Gastroesophageal sphincter (tissue), 4 donors: ENCODE measurements at regions not wholly inside any gene's neighbourhood (a gene's known extent, or its start where the extent isn't known, plus 50 kb on each side); places are given as distances from the start of the nearest gene placed in this dataset.

Experiments used
- ATAC-seq: fragments of 150-250 bp; one replicate; pipeline ENCODE4 v1.9.1; 2016; ENCODE audit warnings: mild to moderate bottlenecking, moderate library complexity
- H3K27ac ChIP-seq, 4 donors: fragments of 200-600 bp; sonication (generic) in 3 of 4; 1 replicate in 3 of 4; 2 replicates in 1 of 4; pipeline ENCODE4 v1.5.1; 2016 to 2019
- H3K27me3 ChIP-seq: fragments of 200-600 bp; sonication (generic); one replicate; pipeline ENCODE4 v1.5.1; 2019
- H3K36me3 ChIP-seq, 2 donors: fragments of 200-600 bp; sonication (generic); one replicate each; pipeline ENCODE4 v1.5.1; 2019; ENCODE audit warnings: control low read depth in 1 of 2
- H3K4me1 ChIP-seq, 3 donors: fragments of 200-600 bp; sonication (generic); 1 replicate in 2 of 3; 2 replicates in 1 of 3; pipeline ENCODE4 v1.5.1; 2016 to 2019; ENCODE audit warnings: control low read depth in 2 of 3
- H3K4me3 ChIP-seq, 2 donors: fragments of 200-600 bp; sonication (generic); one replicate each; pipeline ENCODE4 v1.5.1; 2019; ENCODE audit warnings: mild to moderate bottlenecking in 1 of 2, moderate library complexity in 1 of 2
- H3K9me3 ChIP-seq, 3 donors: fragments of 200-600 bp; sonication (generic); one replicate each; pipeline ENCODE4 v1.5.1; 2017 to 2019; ENCODE audit warnings: control low read depth in 2 of 3
- EP300 ChIP-seq: sonication (generic); formaldehyde crosslinking; IDR thresholded peaks from one replicate; pipeline ENCODE4 v1.6.1; 2017; ENCODE audit warnings: antibody characterized with exemption, mild to moderate bottlenecking
- POLR2A ChIP-seq, 2 donors: fragments of 450-650 bp; IDR thresholded peaks; one replicate each; pipeline ENCODE4 v1.6.1; 2017; ENCODE audit warnings: antibody characterized with exemption in 2 of 2, mild to moderate bottlenecking in 2 of 2, moderate library complexity in 1 of 2
- POLR2AphosphoS5 ChIP-seq: sonication (generic); formaldehyde crosslinking; IDR thresholded peaks from one replicate; pipeline ENCODE4 v1.6.1; 2017; ENCODE audit warnings: antibody characterized with exemption
- WGBS, 2 donors: methylation state at CpG; one replicate each; pipeline ENCODE4 v1.1.5; 2018; ENCODE audit warnings: low coverage in 1 of 2; 5-methylcytosine and 5-hydroxymethylcytosine counted together
- TF ChIP-seq, protein P1 (sequence below), 4 experiments: fragments of 200-600 bp in 2 of 4; fragments of 450-650 bp in 2 of 4; sonication (generic) in 1 of 4; IDR thresholded peaks; one replicate each; pipeline ENCODE4 v1.5.1; 2017 to 2019; ENCODE audit warnings: antibody characterized with exemption in 4 of 4, mild to moderate bottlenecking in 2 of 4, moderate library complexity in 2 of 4

GRCh38 chr11:70833011-70833410, 419.4 kb downstream of the SHANK2 start:
- peaks cover 0 to 3% (median 0%) of the 10 kb centered on the region in 3 donors for H3K4me1 ChIP-seq
- no CpG with 5 or more reads among the region's 11 CpGs for WGBS, 2 donors
- no peak overlapping the region for H3K27ac ChIP-seq
- no peak overlapping the region for H3K4me3 ChIP-seq
- H3K27me3 ChIP-seq, result no peaks in the 10 kb centered on the region
- H3K36me3 ChIP-seq, result no peaks in the 10 kb centered on the region
- TF ChIP-seq, protein P1, sequence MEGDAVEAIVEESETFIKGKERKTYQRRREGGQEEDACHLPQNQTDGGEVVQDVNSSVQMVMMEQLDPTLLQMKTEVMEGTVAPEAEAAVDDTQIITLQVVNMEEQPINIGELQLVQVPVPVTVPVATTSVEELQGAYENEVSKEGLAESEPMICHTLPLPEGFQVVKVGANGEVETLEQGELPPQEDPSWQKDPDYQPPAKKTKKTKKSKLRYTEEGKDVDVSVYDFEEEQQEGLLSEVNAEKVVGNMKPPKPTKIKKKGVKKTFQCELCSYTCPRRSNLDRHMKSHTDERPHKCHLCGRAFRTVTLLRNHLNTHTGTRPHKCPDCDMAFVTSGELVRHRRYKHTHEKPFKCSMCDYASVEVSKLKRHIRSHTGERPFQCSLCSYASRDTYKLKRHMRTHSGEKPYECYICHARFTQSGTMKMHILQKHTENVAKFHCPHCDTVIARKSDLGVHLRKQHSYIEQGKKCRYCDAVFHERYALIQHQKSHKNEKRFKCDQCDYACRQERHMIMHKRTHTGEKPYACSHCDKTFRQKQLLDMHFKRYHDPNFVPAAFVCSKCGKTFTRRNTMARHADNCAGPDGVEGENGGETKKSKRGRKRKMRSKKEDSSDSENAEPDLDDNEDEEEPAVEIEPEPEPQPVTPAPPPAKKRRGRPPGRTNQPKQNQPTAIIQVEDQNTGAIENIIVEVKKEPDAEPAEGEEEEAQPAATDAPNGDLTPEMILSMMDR (IDR thresholded peaks at IDR 0.05), result no peak
- TF ChIP-seq EP300 (no peak), POLR2AphosphoS5 (no peak), POLR2A (IDR thresholded peaks at IDR 0.05) (no peak)
- H3K9me3 ChIP-seq, result peaks cover 0 to 11% (median 0%) of the 10 kb centered on the region in 3 donors
- ATAC-seq, result no peak

- no peak for TF ChIP-seq EP300
- TF ChIP-seq POLR2AphosphoS5, result no peak
- no peak for TF ChIP-seq POLR2A (IDR thresholded peaks at IDR 0.05)
- TF ChIP-seq, protein P1 (IDR thresholded peaks at IDR 0.05), result no peak
- peaks cover 0 to 16% (median 0%) of the 10 kb centered on the region in 3 donors for H3K9me3 ChIP-seq
- ATAC-seq, result no peak
- no peak overlapping the region for H3K27ac ChIP-seq
- no peaks in the 10 kb centered on the region for H3K27me3 ChIP-seq
- 50% methylated on average over 1 of the region's 5 CpGs; no CpG with 5 or more reads in 1 of the 2 donors for WGBS, 2 donors
- H3K4me1 ChIP-seq, result peaks cover 0 to under 1% (median 0%) of the 10 kb centered on the region in 3 donors
- H3K4me3 ChIP-seq, result no peak overlapping the region
- H3K36me3 ChIP-seq, result no peaks in the 10 kb centered on the region
These were observed 418.8 kb downstream of the SHANK2 start for GRCh38 chr11:70833554-70833953.

GRCh38 chr11:70834277-70834940, 418.0 kb downstream of the SHANK2 start:
- WGBS, 2 donors, result 59 to 69% methylated on average over 13 to 14 of the region's 14 CpGs
- TF ChIP-seq POLR2AphosphoS5 (no peak), EP300 (no peak), POLR2A (IDR thresholded peaks at IDR 0.05) (no peak)
- TF ChIP-seq, protein P1 (IDR thresholded peaks at IDR 0.05), result no peak
- Histone ChIP-seq H3K27ac (no peak overlapping the region), H3K36me3 (no peaks in the 10 kb centered on the region), H3K27me3 (no peaks in the 10 kb centered on the region), H3K4me1 (no peaks in the 10 kb centered on the region), H3K4me3 (no peak overlapping the region), H3K9me3 (peaks cover 0 to 19% (median 0%) of the 10 kb centered on the region in 3 donors)
- no peak for ATAC-seq

GRCh38 chr11:70834984-70835560, 417.3 kb downstream of the SHANK2 start:
- Histone ChIP-seq H3K36me3 (no peaks in the 10 kb centered on the region), H3K27me3 (no peaks in the 10 kb centered on the region), H3K4me3 (no peak overlapping the region), H3K9me3 (peaks cover 0 to 19% (median 0%) of the 10 kb centered on the region in 3 donors), H3K27ac (no peak overlapping the region), H3K4me1 (no peaks in the 10 kb centered on the region)
- TF ChIP-seq EP300, result no peak
- TF ChIP-seq POLR2AphosphoS5, result no peak
- TF ChIP-seq POLR2A (IDR thresholded peaks at IDR 0.05), result no peak
- TF ChIP-seq, protein P1 (IDR thresholded peaks at IDR 0.05), result no peak
- ATAC-seq, result no peak
- WGBS, 2 donors, result 100% methylated on average over 2 of the region's 14 CpGs; no CpG with 5 or more reads in 1 of the 2 donors

DNA sequence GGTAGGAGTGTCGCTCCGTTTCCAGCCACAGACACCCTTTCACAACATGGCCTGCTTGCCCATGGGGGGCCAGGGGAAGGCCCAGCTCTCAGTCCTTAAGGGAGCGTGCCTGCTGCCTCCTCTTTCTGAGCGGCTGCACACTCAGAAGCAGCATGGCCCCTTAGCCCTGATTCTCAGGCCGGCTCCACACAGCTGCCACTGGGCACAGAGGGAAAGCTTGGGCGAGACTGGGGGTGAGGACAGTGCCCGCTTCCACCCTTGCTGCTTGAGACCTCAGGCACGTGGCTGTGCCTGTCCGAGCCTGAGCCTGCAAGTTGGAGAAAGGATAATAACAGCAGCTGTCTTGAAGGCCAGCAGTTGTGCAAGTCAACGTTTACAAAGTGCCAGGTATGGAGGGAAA, 416.3 kb downstream of the SHANK2 start:
- peaks cover 0 to 19% (median 0%) of the 10 kb centered on the region in 3 donors for H3K9me3 ChIP-seq
- H3K4me3 ChIP-seq, result no peak overlapping the region
- TF ChIP-seq POLR2A (IDR thresholded peaks at IDR 0.05) (no peak), POLR2AphosphoS5 (no peak), EP300 (no peak)
- TF ChIP-seq, protein P1 (IDR thresholded peaks at IDR 0.05), result no peak
- no peaks in the 10 kb centered on the region for H3K4me1 ChIP-seq
- no peak overlapping the region for H3K27ac ChIP-seq
- no peak for ATAC-seq
- H3K27me3 ChIP-seq, result no peaks in the 10 kb centered on the region
- H3K36me3 ChIP-seq, result no peaks in the 10 kb centered on the region
- WGBS, 2 donors, result 80% methylated on average over 1 of the region's 10 CpGs; no CpG with 5 or more reads in 1 of the 2 donors
